ENCODE measurements at regions not wholly inside any gene's neighbourhood (a gene's known extent, or its start where the extent isn't known, plus 50 kb on each side); places are given as distances from the start of the nearest gene placed in this dataset.

DNA sequence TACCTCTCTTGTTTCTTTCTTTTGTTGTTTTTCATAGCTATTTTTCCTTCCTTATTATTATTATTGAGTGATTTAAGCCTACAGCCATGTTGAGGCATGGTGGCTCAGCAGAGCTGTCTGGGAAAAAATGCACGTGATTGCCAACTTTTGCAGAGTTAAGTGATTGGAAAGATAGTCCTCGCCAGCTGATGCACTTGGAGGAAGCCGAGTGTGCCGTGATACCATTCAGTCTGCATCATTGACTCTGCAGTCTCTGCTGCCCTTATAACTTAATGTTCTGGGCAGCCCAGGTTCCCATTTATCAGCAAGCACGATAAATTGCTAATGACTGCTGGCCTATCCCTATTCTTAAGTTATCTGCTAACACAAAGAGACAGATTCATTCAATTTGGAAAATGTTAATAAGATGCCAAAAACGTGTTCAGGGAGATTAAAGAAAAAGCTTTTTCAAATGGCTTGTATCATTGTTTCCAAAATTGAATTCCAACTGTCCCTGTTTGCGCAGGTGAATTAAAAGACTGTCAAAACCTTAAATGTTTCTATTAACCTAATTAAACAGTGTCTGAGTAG is 232.9 kb upstream of the NPY start:
- TF ChIP-seq POLR2A (IDR thresholded peaks at IDR 0.05) = no peak
- TF ChIP-seq, protein P1, sequence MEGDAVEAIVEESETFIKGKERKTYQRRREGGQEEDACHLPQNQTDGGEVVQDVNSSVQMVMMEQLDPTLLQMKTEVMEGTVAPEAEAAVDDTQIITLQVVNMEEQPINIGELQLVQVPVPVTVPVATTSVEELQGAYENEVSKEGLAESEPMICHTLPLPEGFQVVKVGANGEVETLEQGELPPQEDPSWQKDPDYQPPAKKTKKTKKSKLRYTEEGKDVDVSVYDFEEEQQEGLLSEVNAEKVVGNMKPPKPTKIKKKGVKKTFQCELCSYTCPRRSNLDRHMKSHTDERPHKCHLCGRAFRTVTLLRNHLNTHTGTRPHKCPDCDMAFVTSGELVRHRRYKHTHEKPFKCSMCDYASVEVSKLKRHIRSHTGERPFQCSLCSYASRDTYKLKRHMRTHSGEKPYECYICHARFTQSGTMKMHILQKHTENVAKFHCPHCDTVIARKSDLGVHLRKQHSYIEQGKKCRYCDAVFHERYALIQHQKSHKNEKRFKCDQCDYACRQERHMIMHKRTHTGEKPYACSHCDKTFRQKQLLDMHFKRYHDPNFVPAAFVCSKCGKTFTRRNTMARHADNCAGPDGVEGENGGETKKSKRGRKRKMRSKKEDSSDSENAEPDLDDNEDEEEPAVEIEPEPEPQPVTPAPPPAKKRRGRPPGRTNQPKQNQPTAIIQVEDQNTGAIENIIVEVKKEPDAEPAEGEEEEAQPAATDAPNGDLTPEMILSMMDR (IDR thresholded peaks at IDR 0.05) = no peak

Data from lower leg skin (tissue), 3 donors.